GM04504 (cell line): ENCODE measurements at regions not wholly inside any gene's neighbourhood (a gene's known extent, or its start where the extent isn't known, plus 50 kb on each side); places are given as distances from the start of the nearest gene placed in this dataset.

Source experiments
- DNase-seq: peaks from one replicate; pipeline ENCODE4 v3.0.0-alpha.2; 2012; ENCODE audit warnings: low read depth

- peak; percentile 14 for DNase-seq
Measured at GRCh38 chr3:104564045-104564643, 802.6 kb upstream of the ALCAM start.

GRCh38 chr3:104566054-104566453 is 800.7 kb upstream of the ALCAM start:
- no peak for DNase-seq

GRCh38 chr3:104575634-104576033 is 791.1 kb upstream of the ALCAM start:
- no peak for DNase-seq

GRCh38 chr3:104578558-104578957 is 788.2 kb upstream of the ALCAM start:
- no peak for DNase-seq

- no peak for DNase-seq
Measured at GRCh38 chr3:104582092-104582491, 784.6 kb upstream of the ALCAM start.

- no peak for DNase-seq
Measured at GRCh38 chr3:104584682-104585081, 782.0 kb upstream of the ALCAM start.

- no peak for DNase-seq
Measured at GRCh38 chr3:104586344-104586743, 780.4 kb upstream of the ALCAM start.

GRCh38 chr3:104588442-104588841 is 778.3 kb upstream of the ALCAM start:
- DNase-seq: no peak

GRCh38 chr3:104591776-104592175 is 774.9 kb upstream of the ALCAM start:
- DNase-seq: no peak

- DNase-seq: no peak
Measured at GRCh38 chr3:104594491-104594890, 772.2 kb upstream of the ALCAM start.

- no peak for DNase-seq
Measured at GRCh38 chr3:104596054-104596453, 770.7 kb upstream of the ALCAM start.

- DNase-seq: peak; percentile 9
Measured at GRCh38 chr3:104596551-104596950, 770.2 kb upstream of the ALCAM start.

GRCh38 chr3:104598848-104599511 is 767.7 kb upstream of the ALCAM start:
- DNase-seq: no peak

- no peak for DNase-seq
Measured at GRCh38 chr3:104604326-104605010, 762.2 kb upstream of the ALCAM start.

GRCh38 chr3:104606812-104607211 is 759.9 kb upstream of the ALCAM start:
- DNase-seq: no peak

- no peak for DNase-seq
Measured at GRCh38 chr3:104610730-104611652, 755.7 kb upstream of the ALCAM start.

- DNase-seq: no peak
Measured at GRCh38 chr3:104612218-104612617, 754.5 kb upstream of the ALCAM start.

GRCh38 chr3:104614564-104614963 is 752.1 kb upstream of the ALCAM start:
- DNase-seq: no peak

- peak; percentile 32 for DNase-seq
Measured at GRCh38 chr3:104628185-104628789, 738.4 kb upstream of the ALCAM start.

- DNase-seq: peak; percentile 25
Measured at GRCh38 chr3:104629038-104629437, 737.7 kb upstream of the ALCAM start.

- DNase-seq: no peak
Measured at GRCh38 chr3:104631254-104631653, 735.5 kb upstream of the ALCAM start.

- DNase-seq: no peak
Measured at GRCh38 chr3:104632521-104632920, 734.2 kb upstream of the ALCAM start.
